Islet of Langerhans (tissue), 1 donor: ENCODE measurements at regions not wholly inside any gene's neighbourhood (a gene's known extent, or its start where the extent isn't known, plus 50 kb on each side); places are given as distances from the start of the nearest gene placed in this dataset.

Experiments used
- FAIRE-seq: peaks from one replicate; lab custom pipeline; 2011; peaks lifted over from hg19 to GRCh38; lab: Jason Lieb, UNC

GRCh38 chr10:91335147-91335546 lies 75.0 kb upstream of the HECTD2 start:
- FAIRE-seq = no peak

DNA sequence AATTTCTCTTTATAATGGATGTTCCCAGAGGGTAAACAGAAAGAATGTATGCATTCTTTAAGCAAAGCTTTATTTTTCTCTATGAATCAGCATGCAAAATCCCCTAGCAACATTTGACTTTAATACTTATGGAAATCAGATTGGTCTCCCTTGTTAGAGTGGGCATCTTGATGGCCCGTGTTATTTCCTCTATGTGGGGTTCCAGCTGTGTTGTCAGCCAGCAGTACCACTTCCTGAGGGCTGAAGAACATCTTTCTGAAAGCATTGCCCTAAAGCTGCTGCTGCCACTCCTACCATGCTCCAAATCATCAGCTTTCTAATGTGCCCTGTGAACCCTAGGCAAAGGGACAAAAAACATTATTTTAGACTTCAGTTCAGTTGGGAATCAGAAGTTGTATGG lies 70.4 kb upstream of the HECTD2 start:
- no peak for FAIRE-seq

GRCh38 chr10:91340613-91341362 lies 69.4 kb upstream of the HECTD2 start:
- FAIRE-seq = peak; percentile 96

DNA sequence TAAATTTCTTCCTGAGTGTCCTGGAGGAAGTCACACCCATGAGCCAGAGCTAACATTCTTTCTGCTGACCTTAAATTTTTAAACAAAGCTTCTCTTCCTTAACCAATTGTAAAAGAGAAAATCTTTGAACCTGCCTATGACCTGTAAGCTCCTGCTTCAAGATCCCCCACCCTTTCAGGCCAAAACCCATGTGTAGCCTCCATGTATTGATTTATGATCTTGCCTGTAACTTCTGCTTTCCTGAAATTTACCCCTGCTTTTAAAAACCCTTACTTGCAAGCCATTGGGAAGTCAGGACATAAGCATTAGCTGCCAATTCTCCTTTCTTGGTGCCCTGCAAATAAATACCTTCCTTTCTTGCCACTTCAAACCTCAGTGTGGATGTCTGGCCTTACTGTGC lies 68.5 kb upstream of the HECTD2 start:
- FAIRE-seq = no peak

GRCh38 chr10:91343010-91343409 lies 67.1 kb upstream of the HECTD2 start:
- no peak for FAIRE-seq

DNA sequence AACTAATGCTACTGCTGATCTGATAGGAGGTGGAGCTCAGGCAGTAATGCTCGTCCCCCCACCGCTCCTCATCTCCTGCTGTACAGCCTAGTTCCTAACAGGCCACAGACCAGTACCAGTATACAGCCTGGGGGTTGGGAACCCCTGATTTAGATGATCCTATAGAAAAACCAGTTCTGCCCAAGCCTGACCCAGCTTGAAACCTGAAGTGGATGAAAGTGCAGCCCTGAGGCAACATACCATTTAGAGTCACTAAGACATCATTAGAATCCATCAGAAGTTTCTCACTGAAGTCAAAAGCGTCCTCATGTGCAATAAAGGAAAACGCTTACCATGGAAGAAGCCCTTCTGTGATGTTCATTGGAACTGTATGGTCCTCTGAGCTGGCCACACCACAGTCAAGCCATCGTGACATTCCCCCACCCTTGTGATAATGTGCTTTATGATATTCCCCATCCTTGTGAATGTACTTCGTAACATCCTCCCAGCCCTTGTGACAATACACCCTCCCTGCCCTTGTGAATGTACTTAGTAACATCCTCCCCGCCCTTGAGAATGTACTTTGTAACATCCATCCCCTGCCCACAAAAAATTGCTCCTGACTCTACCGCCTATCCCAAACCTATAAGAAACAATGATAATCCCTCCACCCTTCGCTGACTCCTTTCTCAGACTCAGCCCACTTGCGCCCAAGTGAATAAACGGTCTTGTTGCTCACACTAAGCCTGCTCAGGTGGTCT lies 65.9 kb upstream of the HECTD2 start:
- no peak for FAIRE-seq

DNA sequence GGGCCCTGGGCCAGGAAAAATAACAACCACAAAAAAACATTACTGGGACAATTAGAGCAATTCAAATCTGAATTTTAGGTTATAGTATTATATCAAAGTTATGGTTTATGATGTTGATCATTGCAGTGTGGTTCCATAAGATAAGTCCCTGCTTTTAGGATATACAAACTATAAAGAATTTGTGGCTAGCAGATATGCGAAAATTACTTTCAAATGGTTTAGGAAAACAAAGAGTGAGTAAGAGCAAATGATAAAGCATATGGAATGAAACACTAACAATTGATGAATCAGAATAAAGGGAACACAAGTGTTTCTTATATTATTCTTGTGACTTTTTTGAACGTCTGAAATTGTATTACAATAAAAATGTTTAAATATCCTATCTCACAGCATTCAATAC lies 64.4 kb upstream of the HECTD2 start:
- no peak for FAIRE-seq

GRCh38 chr10:91347529-91347928 lies 62.6 kb upstream of the HECTD2 start:
- FAIRE-seq = no peak

DNA sequence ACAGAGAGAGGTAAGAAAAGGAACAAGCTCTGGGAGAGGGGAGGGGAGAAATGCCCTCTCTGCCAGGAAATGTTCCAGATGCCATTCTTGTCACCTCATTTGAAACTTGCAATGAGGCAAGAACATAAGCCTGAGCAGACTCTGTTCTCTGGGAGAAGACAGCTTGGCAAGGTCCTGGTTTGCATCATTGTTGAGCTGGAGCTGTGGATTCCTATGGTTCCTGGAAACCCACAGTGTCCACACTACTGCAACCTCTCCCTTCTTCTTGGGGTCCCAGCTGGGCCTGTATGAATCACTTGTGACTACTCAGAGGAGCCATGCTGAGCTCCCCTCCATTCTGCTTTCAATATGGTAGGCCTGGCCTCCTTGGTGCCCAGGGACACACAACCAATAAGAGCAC lies 60.8 kb upstream of the HECTD2 start:
- no peak for FAIRE-seq

- FAIRE-seq = peak; percentile 96
Observed at GRCh38 chr10:91350651-91351081, 59.5 kb upstream of the HECTD2 start.

GRCh38 chr10:91352760-91353159 lies 57.4 kb upstream of the HECTD2 start:
- FAIRE-seq = no peak

GRCh38 chr10:91354166-91355075 lies 55.7 kb upstream of the HECTD2 start:
- no peak for FAIRE-seq

- FAIRE-seq = no peak
Observed at GRCh38 chr10:91355998-91356397, 54.1 kb upstream of the HECTD2 start.

DNA sequence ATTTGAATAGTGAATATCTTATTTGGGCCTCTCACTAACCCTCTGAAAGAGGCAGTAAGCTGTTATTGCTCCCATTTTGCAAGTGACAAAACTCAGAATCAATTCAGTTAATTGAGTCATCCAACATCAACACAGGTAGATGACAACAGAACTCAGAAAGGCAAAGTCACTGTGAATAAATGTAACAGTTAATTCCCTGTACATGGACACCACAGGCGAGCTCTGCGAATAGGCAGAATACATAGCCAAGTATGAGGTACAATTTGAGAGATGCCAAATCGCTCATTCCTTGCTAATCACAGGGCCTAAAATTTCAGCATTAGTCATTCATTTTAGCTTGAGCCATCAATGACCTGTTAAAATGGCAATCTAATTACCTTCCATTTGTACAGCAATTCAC lies 52.6 kb upstream of the HECTD2 start:
- FAIRE-seq = no peak
